Esophagus mucosa (tissue), 1 donor: ENCODE measurements at regions not wholly inside any gene's neighbourhood (a gene's known extent, or its start where the extent isn't known, plus 50 kb on each side); places are given as distances from the start of the nearest gene placed in this dataset.

Experiments used
- ATAC-seq: fragments of 200-7000 bp; cut with Tn5 transposase; one replicate; pipeline ENCODE4 v1.9.1; 2020
- donor health status: DM: yes; HTN: yes; CAD: no.

DNA sequence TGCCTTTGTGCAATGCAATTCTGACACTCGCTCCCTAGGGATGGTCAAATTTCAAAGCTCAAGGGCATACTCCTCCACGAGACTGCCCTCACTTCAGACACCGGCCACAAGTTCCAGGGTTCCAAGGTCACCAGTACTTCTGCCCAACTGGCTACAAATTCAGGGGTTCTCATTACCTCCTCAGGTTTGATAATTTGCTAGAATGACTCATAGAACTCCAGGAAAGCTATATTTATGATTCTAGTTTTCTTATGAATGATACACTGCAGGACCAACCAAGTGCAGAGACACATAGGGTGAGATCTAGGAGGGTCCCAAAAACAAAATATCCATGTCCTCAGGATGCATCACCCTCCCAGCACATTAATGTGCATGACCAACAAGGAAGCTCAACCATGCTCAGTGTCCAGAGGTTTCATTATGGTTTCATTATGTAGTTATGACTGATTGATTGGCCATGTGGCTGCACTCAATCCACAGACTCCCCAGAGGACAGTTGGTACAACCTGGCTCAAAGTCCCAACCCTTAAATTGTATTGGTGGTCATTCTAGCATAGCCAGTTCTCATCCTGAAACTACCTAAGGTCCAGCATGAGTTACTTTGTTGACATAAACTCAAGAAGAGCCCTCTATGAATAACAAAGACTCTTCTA, 170.4 kb upstream of the LRRN1 start:
- no peak for ATAC-seq

DNA sequence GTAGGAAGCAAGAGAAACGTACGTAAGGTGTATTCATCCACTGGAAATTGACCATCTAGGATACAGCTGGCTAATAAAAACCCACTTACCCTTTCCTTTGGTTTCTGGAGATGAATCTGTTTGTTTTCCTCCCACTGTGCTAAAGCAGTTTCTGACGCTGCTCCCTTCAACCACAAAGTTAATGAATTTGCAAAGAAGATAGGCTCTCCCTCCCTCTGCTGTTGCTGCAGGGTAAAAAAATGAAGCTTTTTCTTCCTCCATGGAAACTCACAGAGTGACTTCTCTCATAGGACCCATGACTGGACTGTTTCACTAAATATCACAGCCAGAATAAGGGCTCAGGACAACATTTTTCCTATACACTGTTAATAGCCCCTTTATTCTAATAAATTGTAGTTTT, 172.1 kb upstream of the LRRN1 start:
- no peak for ATAC-seq

DNA sequence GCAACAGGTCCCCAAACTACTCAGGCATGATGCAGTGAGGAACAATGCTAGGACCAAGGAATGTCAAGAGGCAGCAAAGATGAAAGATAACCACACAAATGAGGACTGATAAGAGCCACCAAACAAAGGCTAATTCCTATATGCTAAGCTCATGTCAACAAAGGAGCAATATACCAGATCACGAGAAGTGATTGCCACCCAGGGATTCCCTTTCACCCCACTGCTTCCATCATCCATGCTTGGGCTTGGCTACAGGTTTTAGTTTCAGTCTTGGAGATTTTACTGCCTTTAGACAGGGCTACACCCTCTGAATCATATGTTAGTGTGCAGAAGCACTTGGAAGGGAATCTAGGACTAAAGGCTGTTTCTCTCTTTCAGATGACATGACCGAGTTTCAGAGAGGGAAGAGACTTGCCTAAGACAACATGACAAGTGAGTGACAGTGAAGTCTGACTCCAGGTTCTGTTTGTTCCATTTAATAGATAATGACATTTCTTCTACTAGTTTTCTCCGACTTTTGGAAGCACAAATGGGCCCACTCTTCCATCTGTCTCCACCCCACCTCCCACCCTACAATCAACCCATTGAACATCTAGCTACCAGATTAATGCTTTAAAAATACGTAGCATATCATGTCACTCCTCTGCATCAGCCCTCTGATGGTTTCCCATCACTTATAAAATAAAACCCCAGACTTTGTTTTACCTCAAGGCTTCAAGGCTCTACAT, 173.5 kb upstream of the LRRN1 start:
- ATAC-seq: peak; percentile 25

DNA sequence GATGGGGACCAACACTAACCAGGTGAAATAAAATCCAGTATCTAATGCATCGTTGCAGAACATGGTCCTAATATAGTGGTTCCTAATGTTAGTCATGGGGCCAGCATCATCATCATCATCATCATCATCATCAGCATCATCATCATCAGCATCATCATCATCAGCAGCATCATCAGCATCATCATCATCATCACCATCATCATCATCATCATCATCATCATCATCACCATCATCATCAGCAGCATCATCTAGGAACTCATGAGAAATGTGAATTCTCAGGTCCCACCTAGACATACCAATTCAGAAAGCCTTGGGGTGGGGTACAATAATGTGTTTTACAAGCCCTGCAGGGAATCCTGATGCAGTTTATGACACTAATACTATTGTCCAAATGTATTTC, 179.4 kb upstream of the LRRN1 start:
- no peak for ATAC-seq

DNA sequence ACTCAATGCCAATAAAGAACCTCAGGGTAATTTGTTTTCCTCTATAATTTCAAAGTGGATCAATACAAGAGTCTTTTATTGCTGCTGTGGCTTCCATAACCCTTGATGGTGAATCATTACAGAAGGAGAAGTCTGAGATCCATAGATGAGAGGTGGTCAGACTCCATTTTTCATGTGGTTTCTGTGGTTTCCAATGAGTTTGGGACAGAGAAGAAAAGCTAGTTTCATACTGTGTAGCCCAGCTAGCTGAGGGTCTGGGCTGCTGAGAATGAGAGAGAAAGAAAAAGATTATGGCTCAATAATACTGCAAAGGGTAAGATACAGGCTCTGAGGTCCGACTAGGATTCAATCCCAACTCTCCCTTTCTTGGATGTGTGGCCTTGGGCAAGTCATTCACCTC, 180.6 kb upstream of the LRRN1 start:
- no peak for ATAC-seq

DNA sequence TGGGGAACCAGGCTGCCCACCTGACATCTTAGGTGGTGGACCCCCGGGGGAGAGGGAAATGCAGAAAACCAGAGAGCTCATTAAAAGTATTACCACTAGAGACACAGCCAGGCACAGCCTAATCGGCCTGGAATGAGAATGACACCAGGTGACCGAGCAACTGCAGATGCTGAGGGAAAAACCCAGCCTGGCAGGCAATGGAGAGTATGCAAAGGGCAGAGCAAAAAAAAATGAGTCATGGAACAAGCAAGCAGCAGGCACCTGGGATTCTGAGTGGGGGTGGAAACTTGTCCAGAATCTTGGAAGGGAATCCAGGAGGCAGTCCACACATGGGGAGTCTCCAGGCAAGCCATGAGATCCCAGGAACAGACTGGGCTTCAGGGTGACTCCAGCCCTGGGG, 183.7 kb upstream of the LRRN1 start:
- ATAC-seq: no peak

DNA sequence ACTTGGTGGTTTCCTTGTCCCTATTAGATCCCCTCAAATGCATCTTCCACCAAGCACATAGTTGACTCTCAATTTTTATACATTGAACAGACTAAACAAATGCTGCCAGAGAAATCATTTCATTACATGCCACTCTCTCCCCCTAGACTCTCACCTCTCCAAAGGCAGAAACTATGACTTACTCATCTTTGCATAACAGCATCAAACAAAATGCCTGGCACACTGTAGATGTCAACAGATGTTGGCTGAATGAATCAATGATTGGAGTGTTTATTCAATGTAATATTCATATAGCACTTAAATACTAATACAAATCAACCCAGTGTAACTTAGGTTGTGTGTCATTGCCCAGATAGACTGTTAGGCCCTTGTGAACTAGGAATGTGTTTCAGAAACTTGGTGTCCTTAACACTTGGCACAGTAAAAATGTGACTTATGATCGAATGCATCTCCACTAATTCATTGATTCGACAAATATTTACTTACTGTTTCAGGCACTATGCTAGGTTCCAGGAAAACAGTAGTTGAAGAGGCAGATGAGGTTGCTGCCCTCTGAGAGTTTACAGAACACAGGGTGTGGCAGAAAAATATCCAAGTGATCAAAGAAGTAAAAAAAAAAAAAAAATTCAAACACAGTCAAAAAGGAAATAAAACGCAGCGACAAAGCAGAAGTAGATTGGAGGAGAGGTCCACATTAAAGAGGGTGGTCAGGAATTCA, 188.5 kb upstream of the LRRN1 start:
- no peak for ATAC-seq

DNA sequence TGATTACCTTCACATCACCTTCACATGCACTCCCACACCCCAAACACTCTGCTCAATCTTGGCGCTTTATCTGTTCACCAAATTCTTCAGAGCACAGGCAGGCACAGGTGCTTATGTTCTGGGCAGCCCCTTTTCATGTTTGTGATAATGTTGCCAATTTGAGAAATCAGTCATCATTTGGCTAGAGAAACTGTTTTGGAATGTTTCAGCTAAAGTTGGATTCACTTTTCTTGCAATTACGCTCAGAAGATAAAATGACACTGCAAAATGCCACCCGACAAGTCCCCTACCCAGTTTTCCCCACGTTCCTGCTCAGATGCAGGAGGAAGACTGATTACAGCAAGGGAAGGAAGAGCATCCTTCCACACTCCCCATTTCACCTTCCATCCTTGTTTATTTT, 192.9 kb upstream of the LRRN1 start:
- ATAC-seq: no peak

DNA sequence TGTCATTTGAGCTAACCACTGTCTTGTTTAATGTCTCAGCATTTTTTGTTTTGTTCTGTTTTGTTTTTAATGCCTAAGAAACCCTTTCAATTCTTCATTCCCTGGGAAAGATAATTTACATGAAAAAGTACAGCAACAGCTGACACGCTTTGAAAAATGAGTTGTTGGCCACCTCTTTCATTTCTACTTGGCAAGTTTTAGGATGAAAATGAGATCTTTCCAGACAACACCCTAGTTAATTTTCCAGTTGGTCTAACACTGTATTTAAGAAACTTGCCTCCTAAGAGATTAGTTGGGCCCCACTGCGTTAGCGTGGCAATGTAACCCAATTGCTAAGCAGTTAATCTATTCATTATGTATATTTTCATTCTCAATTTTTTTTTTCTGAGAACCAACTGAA, 194.0 kb upstream of the LRRN1 start:
- no peak for ATAC-seq

DNA sequence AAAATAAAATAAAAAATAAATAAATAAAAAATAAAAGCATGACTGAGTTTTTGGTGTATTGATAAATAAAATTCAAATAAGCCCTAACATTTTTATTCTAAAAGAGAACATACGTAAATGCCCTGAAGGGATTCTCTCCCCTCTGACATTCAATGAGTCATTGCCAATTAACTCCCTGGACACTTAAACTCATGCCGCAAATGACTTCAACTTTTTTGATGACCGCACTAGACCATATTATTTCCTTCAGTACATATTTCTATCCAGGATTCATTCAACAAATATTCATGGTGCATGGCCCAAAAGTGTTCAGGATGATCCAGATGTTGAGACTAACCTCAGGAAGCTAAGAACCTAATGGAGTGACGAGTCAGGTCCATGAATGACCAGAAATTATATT, 195.9 kb upstream of the LRRN1 start:
- no peak for ATAC-seq

DNA sequence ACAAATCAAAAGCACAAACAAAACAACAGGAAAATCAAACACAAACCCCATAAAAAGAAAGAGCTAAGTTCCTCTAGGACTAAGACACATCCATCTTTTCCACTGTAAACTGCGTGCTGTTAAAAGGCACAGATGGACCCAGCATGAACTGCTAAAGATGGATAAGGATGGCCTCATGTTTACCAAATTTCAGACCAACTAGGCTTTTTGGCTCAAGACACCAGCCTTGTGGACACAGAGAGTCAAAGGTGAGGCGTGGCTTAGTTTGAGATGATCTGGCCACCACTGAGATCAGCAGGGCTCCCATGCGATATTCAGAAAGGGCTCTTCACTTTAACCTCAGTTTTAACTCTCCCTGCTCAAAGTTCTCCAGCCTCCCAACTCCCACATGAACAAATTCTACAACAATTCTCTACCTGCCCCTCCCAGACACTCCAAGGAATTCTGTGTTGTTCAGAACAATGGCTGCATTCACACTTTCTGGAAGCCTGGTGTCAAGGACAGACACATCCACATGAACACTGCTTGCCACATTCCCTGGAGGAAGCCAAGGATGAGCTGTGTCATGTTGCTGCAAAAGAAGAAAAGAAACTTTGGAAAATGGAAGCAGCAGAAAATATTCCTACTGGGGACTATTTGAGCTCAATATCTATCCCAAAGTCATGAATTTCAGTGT, 198.4 kb upstream of the LRRN1 start:
- no peak for ATAC-seq

DNA sequence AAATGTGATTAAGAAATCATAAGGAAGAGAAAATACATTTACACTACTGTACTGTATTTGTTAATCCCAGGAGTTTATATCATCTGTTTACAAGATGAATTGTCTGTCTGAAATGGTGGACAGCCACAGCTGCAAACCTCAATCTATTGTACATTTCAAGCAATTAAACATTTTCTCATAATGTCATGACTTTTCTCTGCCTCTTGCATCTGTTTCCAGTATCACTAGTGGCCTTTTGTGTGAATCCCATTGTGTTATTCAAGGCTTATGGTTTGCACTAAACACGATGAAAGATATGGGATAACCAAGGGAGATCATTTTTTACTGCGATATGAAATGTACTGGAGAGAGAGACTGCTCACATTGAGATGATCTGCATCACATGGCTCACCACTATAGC, 200.2 kb upstream of the LRRN1 start:
- ATAC-seq: no peak

DNA sequence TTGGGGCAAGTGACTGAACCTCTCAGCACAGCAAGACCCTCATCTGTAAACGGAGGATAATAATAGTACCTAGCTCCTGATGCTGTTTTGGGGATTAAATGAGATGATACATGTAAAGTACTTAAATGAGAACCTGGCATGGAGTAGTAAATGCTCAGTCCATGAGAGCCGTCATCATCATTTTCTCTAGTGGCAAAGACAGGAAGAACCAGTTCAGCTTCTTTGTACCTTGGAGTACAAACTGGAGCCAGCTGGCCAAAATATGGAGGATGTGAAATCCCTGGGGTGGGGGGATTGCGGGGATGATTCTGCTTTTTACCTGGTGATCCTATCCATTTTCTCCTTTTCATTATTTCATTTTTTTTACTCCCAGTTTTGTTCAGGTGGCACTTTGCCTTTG, 204.2 kb upstream of the LRRN1 start:
- ATAC-seq: no peak

DNA sequence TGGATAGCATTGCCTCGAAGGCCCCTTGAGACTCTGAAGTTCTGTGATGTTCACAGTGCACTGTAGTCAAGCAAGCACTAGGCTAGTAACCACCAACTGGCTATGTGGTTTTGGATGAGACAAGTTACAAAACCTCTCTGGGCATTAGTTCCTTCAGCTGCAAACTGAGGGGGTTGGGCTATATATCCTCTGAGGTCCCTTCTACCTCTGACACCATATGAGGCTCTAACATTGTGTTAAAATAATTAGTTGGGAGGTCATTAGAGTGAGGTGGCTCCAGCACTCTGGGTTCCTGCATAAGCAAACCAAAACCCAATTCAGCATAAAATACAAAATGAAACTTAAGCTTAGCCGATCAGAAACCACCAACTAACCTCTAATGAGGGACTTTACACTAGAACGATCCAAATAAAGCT, 209.5 kb upstream of the LRRN1 start:
- no peak for ATAC-seq

DNA sequence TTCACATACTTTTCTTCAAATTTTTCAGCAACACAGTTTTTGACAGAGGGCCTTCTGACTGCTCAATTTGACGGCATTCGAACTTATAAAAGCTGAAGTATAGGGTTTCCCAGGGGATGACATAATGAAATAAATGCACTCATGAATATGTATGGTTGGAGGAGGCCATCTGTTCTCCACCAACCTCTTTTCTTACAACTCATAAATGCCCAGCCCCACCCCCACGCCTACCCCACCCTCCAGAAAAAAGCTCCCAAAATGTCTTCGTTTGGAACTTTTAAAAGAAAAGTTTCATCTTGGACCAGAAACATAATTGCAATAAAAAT, 211.6 kb upstream of the LRRN1 start:
- ATAC-seq: no peak

DNA sequence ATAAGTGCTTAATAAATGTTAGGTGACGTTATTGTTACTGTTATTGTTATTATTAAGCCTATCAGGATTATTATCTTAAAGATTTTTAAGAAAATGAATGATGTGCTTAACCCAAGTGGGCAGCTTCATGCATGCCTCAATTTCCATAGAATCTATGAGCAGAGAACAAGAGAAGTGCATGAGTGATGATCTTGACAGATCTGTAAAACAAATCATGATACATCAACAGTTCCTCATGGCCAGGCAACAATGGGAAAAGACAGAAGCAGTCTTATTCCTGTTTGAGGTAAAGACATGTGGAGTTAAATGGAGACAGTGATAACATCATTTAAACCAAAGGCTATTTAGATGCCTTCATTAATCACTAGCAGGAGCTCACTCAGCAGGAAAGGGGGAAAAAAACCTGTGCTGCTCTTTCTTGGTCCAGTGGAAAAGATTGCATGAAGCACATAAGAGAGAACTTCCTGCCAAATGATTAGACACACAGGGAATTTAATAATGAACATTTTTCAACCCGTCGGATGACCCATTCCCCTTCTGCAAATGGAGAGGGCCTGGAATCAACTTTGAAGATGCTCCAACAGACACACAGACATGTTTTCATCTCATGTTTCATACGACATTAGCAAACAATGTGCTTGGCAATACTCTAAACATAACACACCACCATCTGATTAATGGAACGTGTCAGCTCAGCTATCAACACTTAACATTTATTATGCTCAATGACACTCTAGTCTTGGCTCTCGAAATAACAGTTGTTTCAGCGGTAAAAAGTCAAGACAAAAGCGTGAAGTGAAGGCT, 212.2 kb upstream of the LRRN1 start:
- no peak for ATAC-seq

DNA sequence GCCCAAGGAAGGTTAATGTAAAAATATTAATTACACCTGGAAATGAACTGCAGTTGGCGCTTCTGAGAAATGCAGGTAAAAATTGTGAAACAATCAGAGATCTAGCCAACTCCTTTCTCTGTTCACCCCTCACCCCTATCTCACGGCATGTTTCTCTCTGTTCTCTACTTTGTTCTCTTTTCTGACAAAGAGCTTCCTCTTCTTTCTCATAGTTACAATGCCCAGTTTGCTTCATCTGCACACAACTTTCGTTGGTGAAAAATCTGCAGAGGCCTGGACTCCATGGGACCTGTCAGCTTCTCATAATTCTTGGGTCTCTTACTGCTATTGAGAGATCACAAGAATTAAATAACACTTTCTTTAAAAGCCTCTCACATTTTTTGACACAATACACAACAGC, 212.9 kb upstream of the LRRN1 start:
- ATAC-seq: no peak

DNA sequence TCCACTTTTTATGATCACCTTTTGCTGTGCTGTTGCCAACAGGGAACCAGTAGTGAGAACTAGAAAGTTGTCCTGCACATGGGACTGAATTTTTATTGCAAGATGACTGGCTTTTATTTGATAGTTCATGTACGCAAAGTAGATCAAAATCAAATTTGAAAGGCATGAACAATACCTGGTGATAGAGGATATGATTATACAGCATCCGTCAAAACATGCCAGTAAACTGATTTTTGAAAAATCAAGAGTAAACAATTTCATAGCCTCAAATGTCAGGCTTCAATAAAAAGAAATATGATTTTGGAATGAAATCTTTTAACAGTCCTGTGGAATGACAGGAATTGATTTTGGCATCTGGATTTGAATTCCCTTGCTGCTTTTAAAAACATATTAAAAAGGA, 219.6 kb upstream of the LRRN1 start:
- ATAC-seq: no peak

DNA sequence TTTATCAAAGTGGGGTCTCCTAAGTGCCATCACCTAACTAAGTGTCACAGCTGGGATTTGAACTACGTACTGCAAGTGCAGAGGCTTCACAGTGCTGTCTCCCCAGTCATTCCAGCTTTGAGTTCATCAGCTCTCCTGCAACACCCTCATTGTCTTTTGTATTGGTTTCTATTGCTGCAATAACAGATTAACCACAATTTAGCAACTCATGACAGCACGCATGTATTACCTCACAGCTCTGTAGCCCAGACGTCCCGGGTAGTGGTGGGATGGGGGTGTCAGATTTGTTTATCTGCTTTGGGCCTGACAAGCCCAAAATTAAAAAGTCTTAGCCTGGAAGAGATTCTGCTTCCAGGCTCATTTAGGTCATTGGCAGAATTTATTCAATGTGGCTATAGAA, 220.5 kb upstream of the LRRN1 start:
- no peak for ATAC-seq

DNA sequence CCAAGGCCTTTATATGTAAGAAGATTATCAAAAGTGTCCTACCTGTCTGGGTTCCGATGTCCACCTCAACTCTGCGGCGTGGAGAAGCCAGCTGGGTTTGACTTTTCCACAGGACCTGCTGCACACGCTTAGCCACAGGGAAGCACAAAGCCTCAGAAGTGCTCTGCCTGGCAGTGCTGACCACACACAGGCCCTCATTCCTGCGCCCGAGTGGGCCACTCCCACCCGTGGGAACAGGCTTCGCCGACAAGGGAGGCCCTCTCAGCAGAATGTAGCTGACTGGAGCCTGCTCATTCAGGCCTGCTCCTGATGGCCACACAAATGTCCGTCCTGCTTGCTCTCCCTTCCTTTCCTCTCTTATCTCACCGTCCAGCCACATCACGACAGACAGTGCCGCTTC, 221.4 kb upstream of the LRRN1 start:
- no peak for ATAC-seq

DNA sequence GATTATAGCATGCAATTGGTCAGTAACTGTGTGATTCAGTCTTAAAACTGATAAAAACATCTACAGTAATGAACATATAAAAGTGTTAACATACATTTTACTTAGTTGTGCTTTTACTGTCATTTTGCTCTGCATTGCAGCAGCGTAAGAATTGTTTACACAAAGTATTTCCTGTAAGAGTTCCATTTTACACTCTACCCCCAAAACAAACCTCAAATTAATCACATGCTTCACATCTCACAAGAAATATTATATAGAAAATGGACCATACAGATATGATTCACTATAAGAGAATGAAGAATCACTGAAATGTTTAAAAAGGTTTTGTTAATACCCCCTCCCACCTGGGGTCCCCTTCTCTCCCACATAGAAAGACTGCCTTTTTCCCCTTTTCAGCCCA, 225.9 kb upstream of the LRRN1 start:
- no peak for ATAC-seq

DNA sequence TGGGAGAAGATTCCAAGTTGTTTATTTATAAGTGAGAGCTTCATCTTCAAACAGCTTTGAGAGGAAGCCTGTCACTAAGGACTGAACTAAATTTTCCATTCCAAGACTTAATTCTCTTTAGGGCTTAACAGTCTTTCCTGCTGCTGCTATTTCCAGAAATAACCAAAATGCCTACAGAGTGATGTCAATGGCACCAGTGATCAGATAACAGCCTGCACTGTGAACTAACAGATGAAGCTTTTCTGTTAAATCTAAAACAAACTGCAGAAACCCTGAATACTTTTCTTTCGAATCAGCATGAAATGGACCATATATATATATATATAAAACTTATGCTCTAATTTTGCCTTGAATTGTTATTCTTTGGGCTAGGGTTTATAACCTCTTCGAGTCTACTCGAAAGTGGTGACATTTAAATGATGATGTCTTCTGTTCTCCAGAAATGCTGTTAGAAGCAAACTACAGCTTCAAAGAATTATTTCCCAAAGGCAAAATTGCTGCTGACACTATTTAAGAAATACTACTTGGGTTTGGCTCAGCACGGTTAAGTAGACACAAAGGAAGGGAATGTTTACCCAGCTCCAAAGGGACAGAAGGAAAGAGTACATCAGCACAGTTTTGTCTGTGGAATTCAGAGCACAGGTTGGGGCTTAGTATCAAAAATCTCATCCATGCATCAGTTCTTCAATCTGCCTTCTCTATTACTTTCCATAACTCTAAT, 238.5 kb upstream of the LRRN1 start:
- no peak for ATAC-seq
